WTC11 (cell line): ENCODE measurements at regions not wholly inside any gene's neighbourhood (a gene's known extent, or its start where the extent isn't known, plus 50 kb on each side); places are given as distances from the start of the nearest gene placed in this dataset.

ENCODE experiments used
- STAT6 ChIP-seq: sonication (generic); formaldehyde crosslinking; conservative IDR thresholded peaks from 2 replicates; pipeline ENCODE4 v1.8.1; 2023; ENCODE audit warnings: mild to moderate bottlenecking, low read depth, missing genetic modification reagents, moderate library complexity
- USF2 ChIP-seq: sonication (generic); formaldehyde crosslinking; IDR thresholded peaks from 2 replicates; pipeline ENCODE4 v1.8.1; 2023; ENCODE audit warnings: mild to moderate bottlenecking, missing genetic modification reagents, moderate library complexity

GRCh38 chr3:164737174-164737573 lies 341.1 kb downstream of the SI start:
- TF ChIP-seq STAT6 (CRISPR knock-in tag), result no peak
- no peak for TF ChIP-seq USF2 (CRISPR knock-in tag)
